A549 (cell line): ENCODE measurements at regions not wholly inside any gene's neighbourhood (a gene's known extent, or its start where the extent isn't known, plus 50 kb on each side); places are given as distances from the start of the nearest gene placed in this dataset.

Source experiments
- ATAC-seq, 2 experiments: fragments of 200-7000 bp in 1 of 2; fragments of >200 bp in 1 of 2; cut with Nextera tagmentation in 1 of 2; cut with Tn5 transposase in 1 of 2; 3 replicates each; pipeline versions ENCODE4 v1.8.0 to v1.9.1; 2018 to 2020; ENCODE audit warnings: mild to moderate bottlenecking in 1 of 2, moderate library complexity in 1 of 2
- CTCF ChIA-PET: fragments of 300-600 bp; sonication (Branson Sonifier 250); formaldehyde crosslinking; extraction: SDS; loops from one replicate; lab custom pipeline; 2021; ENCODE audit warnings: antibody characterized with exemption, inconsistent platforms; lab: Yijun Ruan, JAX
- POLR2A ChIA-PET: fragments of 350-600 bp; formaldehyde crosslinking; extraction: SDS; loops from one replicate; lab custom pipeline; 2021; ENCODE audit warnings: antibody characterized with exemption, inconsistent platforms; lab: Yijun Ruan, JAX
- DNase-seq, 2 experiments: peaks; one replicate each; pipeline versions ENCODE4 v3.0.0 to v3.0.0-alpha.2; 2011 to 2016; ENCODE audit warnings: low read depth in 1 of 2, low spot score in 1 of 2
- FAIRE-seq: peaks from 2 replicates; lab custom pipeline; 2011; peaks lifted over from hg19 to GRCh38; lab: Jason Lieb, UNC
- H3K27ac ChIP-seq, 2 experiments: fragments of >200 bp; sonication (Bioruptor Twin); formaldehyde crosslinking; 3 replicates each; pipeline ENCODE4 v1.5.1; 2016 to 2017
- H3K4me1 ChIP-seq: fragments of >200 bp; sonication (Bioruptor Twin); formaldehyde crosslinking; 3 replicates; pipeline ENCODE4 v1.6.1; 2016
- H3K4me2 ChIP-seq: fragments of >200 bp; sonication (Bioruptor Twin); formaldehyde crosslinking; 3 replicates; pipeline ENCODE4 v1.6.1; 2016
- H3K4me3 ChIP-seq: fragments of >200 bp; sonication (Bioruptor Twin); formaldehyde crosslinking; 3 replicates; pipeline ENCODE4 v1.5.1; 2016
- H3K9me3 ChIP-seq: fragments of >200 bp; sonication (Bioruptor Twin); formaldehyde crosslinking; 3 replicates; pipeline ENCODE4 v1.6.1; 2016
- BHLHE40 ChIP-seq: IDR thresholded peaks from 2 replicates; pipeline ENCODE4 v1.6.1; 2012; ENCODE audit warnings: low read depth, low read length, inconsistent platforms
- CBX8 ChIP-seq: fragments of 200-600 bp; sonication (generic); IDR thresholded peaks from 2 replicates; pipeline ENCODE4 v1.6.1; 2016
- EHF ChIP-seq: fragments of 250-450 bp; sonication (Bioruptor Pico); IDR thresholded peaks from 2 replicates; pipeline ENCODE4 v1.5.0; 2020; ENCODE audit warnings: mild to moderate bottlenecking
- EHMT2 ChIP-seq: fragments of 200-600 bp; sonication (generic); IDR thresholded peaks from 2 replicates; pipeline ENCODE4 v1.6.1; 2016; ENCODE audit warnings: antibody characterized with exemption, low read depth, mild to moderate bottlenecking, moderate library complexity
- FOSB ChIP-seq: fragments of 250-450 bp; sonication (Bioruptor Pico); IDR thresholded peaks from 2 replicates; pipeline ENCODE4 v1.5.0; 2020; ENCODE audit warnings: mild to moderate bottlenecking, moderate library complexity
- FOSL2 ChIP-seq, 2 experiments: fragments of 450-650 bp in 1 of 2; fragments of >200 bp in 1 of 2; sonication (Bioruptor Twin) in 1 of 2; formaldehyde crosslinking; IDR thresholded peaks; 2 replicates each; pipeline versions ENCODE4 v1.5.0 to v1.6.1; 2016 to 2020; ENCODE audit warnings: mild to moderate bottlenecking in 1 of 2, moderate library complexity in 1 of 2
- HDAC2 ChIP-seq: fragments of 200-600 bp; sonication (generic); IDR thresholded peaks from 2 replicates; pipeline ENCODE4 v1.6.1; 2016
- HOXA7 ChIP-seq: fragments of 250-450 bp; sonication (Bioruptor Pico); IDR thresholded peaks from 2 replicates; pipeline ENCODE4 v1.5.0; 2020; ENCODE audit warnings: mild to moderate bottlenecking, moderate library complexity
- HOXB13 ChIP-seq: fragments of 250-450 bp; sonication (Bioruptor Pico); IDR thresholded peaks from 2 replicates; pipeline ENCODE4 v1.5.0; 2020; ENCODE audit warnings: low read depth, mild to moderate bottlenecking, moderate library complexity
- JUNB ChIP-seq: fragments of >200 bp; sonication (Bioruptor Twin); formaldehyde crosslinking; IDR thresholded peaks from 2 replicates; pipeline ENCODE4 v1.6.1; 2016
- KDM5A ChIP-seq: fragments of 200-600 bp; sonication (generic); IDR thresholded peaks from 2 replicates; pipeline ENCODE4 v1.6.1; 2016; ENCODE audit warnings: antibody characterized with exemption, mild to moderate bottlenecking
- MAFK ChIP-seq: fragments of 450-650 bp; IDR thresholded peaks from 2 replicates; pipeline ENCODE4 v1.6.1; 2014; ENCODE audit not compliant: partially characterized antibody
- PHF8 ChIP-seq: fragments of 200-600 bp; sonication (generic); IDR thresholded peaks from 2 replicates; pipeline ENCODE4 v1.6.1; 2016; ENCODE audit warnings: low read depth, mild to moderate bottlenecking, antibody characterized with exemption, moderate library complexity, borderline replicate concordance
- RCOR1 ChIP-seq: fragments of 150-350 bp; IDR thresholded peaks from 2 replicates; pipeline ENCODE4 v1.6.1; 2014; ENCODE audit warnings: antibody characterized with exemption, low read length, low read depth
- RNF2 ChIP-seq: fragments of 200-600 bp; sonication (generic); IDR thresholded peaks from 2 replicates; pipeline ENCODE4 v1.6.1; 2016; ENCODE audit warnings: low read depth, mild to moderate bottlenecking, antibody characterized with exemption, moderate library complexity, borderline replicate concordance
- SREBF2 ChIP-seq: fragments of 450-650 bp; IDR thresholded peaks from 2 replicates; pipeline ENCODE4 v1.6.1; 2014; ENCODE audit warnings: mild to moderate bottlenecking, moderate library complexity
- TFCP2L1 ChIP-seq: fragments of 250-450 bp; sonication (Bioruptor Pico); IDR thresholded peaks from 2 replicates; pipeline ENCODE4 v1.5.0; 2021; ENCODE audit warnings: mild to moderate bottlenecking
- ZSCAN20 ChIP-seq: fragments of 250-450 bp; sonication (Bioruptor Pico); IDR thresholded peaks from 2 replicates; pipeline ENCODE4 v1.8.0; 2022; ENCODE audit warnings: mild to moderate bottlenecking, moderate library complexity
- WGBS: methylation state at CpG from one replicate; pipeline ENCODE4 v1.1.6; 2017; ENCODE audit errors: missing lambda C conversion rate; 5-methylcytosine and 5-hydroxymethylcytosine counted together
- TF ChIP-seq, protein P1 (sequence below): fragments of >200 bp; sonication (Bioruptor Twin); formaldehyde crosslinking; IDR thresholded peaks from 2 replicates; pipeline ENCODE4 v1.6.1; 2016
- TF ChIP-seq, protein P2 (sequence below): fragments of 200-600 bp; sonication (generic); IDR thresholded peaks from 2 replicates; pipeline ENCODE4 v1.6.1; 2016; ENCODE audit warnings: antibody characterized with exemption, mild to moderate bottlenecking, moderate library complexity
- TF ChIP-seq, protein P3 (sequence below): fragments of >200 bp; sonication (Bioruptor Twin); formaldehyde crosslinking; IDR thresholded peaks from 3 replicates; pipeline ENCODE4 v1.5.1; 2016
- TF ChIP-seq, protein P4 (sequence below): fragments of 450-650 bp; IDR thresholded peaks from 2 replicates; pipeline ENCODE4 v1.6.1; 2014; ENCODE audit warnings: antibody characterized with exemption

DNA sequence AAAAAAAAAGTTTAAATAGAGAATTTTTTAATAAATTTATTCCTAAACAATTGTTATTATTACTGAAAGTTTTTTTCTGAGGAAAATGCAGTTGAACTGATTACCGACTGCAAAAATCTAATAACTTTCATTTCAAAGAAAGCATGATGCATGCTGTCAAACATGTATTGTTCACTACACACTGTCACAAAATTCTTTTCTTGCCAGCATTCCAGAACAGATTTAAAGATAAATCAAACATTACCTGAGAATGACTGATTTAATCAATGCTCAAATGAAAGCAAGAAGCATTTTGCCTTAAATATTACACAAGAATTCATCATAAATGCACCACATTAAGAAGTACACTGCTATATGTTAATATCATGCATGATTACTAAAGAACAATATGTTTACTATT, 588.3 kb downstream of the SLC16A7 start:
- no peak overlapping the region for H3K4me3 ChIP-seq
- WGBS = 44% methylated on average over 1 of the region's 1 CpG
- no peak overlapping the region for H3K4me2 ChIP-seq
- H3K27ac ChIP-seq = no peak overlapping the region
- no peaks in the 10 kb centered on the region for H3K4me1 ChIP-seq
- ChIA-PET CTCF (no interaction called here), POLR2A (no interaction called here)
- DNase-seq (no peak), ATAC-seq (no peak), FAIRE-seq (no peak)
- TF ChIP-seq FOSL2 (IDR thresholded peaks at IDR 0.05) (no peak), FOSL2 (CRISPR knock-in tag; IDR thresholded peaks at IDR 0.05) (no peak), FOSB (CRISPR knock-in tag) (no peak), HOXB13 (no peak), ZSCAN20 (no peak), RCOR1 (no peak), EHMT2 (no peak)
- H3K9me3 ChIP-seq = no peaks in the 10 kb centered on the region

DNA sequence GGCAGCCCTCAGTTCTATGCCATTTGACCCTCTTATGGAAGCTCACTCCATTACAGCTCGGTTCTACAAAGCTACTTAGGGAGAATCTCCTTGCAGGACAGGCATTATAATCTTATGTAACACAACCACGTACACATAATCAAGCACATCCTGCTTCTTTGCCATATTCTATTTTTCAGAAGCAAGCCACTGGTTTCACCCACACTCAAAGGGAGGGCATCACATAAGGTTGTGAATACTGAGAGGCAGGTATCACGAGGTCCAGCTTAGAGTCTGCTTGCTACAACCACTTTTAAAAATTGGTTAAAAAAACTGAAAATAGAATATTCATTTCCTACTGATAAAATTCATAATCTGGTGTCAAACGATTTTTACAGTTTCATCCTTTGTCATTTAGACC, 589.2 kb downstream of the SLC16A7 start:
- Histone ChIP-seq H3K4me1 (no peaks in the 10 kb centered on the region), H3K9me3 (no peaks in the 10 kb centered on the region), H3K4me2 (no peak overlapping the region), H3K4me3 (no peak overlapping the region), H3K27ac (no peak overlapping the region)
- ATAC-seq (no peak), FAIRE-seq (no peak), DNase-seq (no peak)
- ChIA-PET POLR2A (no interaction called here), CTCF (interaction anchor here (0.8 kb wide), 1 partner anchor 10 kb away, joined by 3 read pairs; no protein-coding TSS in a partner anchor)
- TF ChIP-seq, protein P1, sequence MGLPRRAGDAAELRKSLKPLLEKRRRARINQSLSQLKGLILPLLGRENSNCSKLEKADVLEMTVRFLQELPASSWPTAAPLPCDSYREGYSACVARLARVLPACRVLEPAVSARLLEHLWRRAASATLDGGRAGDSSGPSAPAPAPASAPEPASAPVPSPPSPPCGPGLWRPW = no peak
- no peak for TF ChIP-seq JUNB
- no peak for TF ChIP-seq SREBF2
- no peak for TF ChIP-seq EHF (CRISPR knock-in tag)
- TF ChIP-seq HDAC2 = no peak
- no peak for TF ChIP-seq FOSL2 (IDR thresholded peaks at IDR 0.05)
- no peak for TF ChIP-seq FOSL2 (CRISPR knock-in tag; IDR thresholded peaks at IDR 0.05)
- no peak for TF ChIP-seq BHLHE40
- TF ChIP-seq TFCP2L1 (CRISPR knock-in tag) = no peak
- TF ChIP-seq RCOR1 = no peak
- TF ChIP-seq HOXB13 = no peak
- TF ChIP-seq, protein P2, sequence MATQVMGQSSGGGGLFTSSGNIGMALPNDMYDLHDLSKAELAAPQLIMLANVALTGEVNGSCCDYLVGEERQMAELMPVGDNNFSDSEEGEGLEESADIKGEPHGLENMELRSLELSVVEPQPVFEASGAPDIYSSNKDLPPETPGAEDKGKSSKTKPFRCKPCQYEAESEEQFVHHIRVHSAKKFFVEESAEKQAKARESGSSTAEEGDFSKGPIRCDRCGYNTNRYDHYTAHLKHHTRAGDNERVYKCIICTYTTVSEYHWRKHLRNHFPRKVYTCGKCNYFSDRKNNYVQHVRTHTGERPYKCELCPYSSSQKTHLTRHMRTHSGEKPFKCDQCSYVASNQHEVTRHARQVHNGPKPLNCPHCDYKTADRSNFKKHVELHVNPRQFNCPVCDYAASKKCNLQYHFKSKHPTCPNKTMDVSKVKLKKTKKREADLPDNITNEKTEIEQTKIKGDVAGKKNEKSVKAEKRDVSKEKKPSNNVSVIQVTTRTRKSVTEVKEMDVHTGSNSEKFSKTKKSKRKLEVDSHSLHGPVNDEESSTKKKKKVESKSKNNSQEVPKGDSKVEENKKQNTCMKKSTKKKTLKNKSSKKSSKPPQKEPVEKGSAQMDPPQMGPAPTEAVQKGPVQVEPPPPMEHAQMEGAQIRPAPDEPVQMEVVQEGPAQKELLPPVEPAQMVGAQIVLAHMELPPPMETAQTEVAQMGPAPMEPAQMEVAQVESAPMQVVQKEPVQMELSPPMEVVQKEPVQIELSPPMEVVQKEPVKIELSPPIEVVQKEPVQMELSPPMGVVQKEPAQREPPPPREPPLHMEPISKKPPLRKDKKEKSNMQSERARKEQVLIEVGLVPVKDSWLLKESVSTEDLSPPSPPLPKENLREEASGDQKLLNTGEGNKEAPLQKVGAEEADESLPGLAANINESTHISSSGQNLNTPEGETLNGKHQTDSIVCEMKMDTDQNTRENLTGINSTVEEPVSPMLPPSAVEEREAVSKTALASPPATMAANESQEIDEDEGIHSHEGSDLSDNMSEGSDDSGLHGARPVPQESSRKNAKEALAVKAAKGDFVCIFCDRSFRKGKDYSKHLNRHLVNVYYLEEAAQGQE = no peak
- TF ChIP-seq CBX8 = no peak
- TF ChIP-seq RNF2 = no peak
- TF ChIP-seq, protein P3, sequence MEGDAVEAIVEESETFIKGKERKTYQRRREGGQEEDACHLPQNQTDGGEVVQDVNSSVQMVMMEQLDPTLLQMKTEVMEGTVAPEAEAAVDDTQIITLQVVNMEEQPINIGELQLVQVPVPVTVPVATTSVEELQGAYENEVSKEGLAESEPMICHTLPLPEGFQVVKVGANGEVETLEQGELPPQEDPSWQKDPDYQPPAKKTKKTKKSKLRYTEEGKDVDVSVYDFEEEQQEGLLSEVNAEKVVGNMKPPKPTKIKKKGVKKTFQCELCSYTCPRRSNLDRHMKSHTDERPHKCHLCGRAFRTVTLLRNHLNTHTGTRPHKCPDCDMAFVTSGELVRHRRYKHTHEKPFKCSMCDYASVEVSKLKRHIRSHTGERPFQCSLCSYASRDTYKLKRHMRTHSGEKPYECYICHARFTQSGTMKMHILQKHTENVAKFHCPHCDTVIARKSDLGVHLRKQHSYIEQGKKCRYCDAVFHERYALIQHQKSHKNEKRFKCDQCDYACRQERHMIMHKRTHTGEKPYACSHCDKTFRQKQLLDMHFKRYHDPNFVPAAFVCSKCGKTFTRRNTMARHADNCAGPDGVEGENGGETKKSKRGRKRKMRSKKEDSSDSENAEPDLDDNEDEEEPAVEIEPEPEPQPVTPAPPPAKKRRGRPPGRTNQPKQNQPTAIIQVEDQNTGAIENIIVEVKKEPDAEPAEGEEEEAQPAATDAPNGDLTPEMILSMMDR = no peak
- TF ChIP-seq KDM5A = no peak
- TF ChIP-seq PHF8 = no peak
- no peak for TF ChIP-seq FOSB (CRISPR knock-in tag)
- TF ChIP-seq MAFK = no peak
- TF ChIP-seq, protein P4, sequence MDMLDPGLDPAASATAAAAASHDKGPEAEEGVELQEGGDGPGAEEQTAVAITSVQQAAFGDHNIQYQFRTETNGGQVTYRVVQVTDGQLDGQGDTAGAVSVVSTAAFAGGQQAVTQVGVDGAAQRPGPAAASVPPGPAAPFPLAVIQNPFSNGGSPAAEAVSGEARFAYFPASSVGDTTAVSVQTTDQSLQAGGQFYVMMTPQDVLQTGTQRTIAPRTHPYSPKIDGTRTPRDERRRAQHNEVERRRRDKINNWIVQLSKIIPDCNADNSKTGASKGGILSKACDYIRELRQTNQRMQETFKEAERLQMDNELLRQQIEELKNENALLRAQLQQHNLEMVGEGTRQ = no peak
- TF ChIP-seq HOXA7 (CRISPR knock-in tag) = no peak
- 39% methylated on average over 4 of the region's 4 CpGs for WGBS
